Mesenchymal stem cell (in vitro differentiated cells and primary cell): ENCODE measurements at regions not wholly inside any gene's neighbourhood (a gene's known extent, or its start where the extent isn't known, plus 50 kb on each side); places are given as distances from the start of the nearest gene placed in this dataset.
A peak's percentile ranks its signal among the peaks of the same experiment; 100 is the strongest.

ENCODE experiments used
- DNase-seq: peaks from one replicate; pipeline ENCODE4 v3.0.0-alpha.2; 2013
- H2AFZ ChIP-seq: one replicate; pipeline ENCODE4 v1.6.1; 2013; ENCODE audit warnings: low read depth, mild to moderate bottlenecking, control low read depth, inconsistent platforms, low read length, moderate library complexity
- H2AK5ac ChIP-seq: 2 replicates; pipeline ENCODE4 v1.6.1; 2013; ENCODE audit warnings: low read length, moderate library complexity, mild to moderate bottlenecking, inconsistent platforms; ENCODE audit not compliant: severe bottlenecking
- H2BK120ac ChIP-seq: one replicate; pipeline ENCODE4 v1.6.1; 2013; ENCODE audit warnings: low read depth, mild to moderate bottlenecking, inconsistent platforms, low read length, moderate library complexity
- H2BK12ac ChIP-seq, 2 experiments: one replicate each; pipeline ENCODE4 v1.6.1; 2013; ENCODE audit warnings: inconsistent platforms in 2 of 2, low read length in 2 of 2, mild to moderate bottlenecking in 2 of 2, moderate library complexity in 2 of 2, control low read depth in 1 of 2
- H2BK15ac ChIP-seq: one replicate; pipeline ENCODE4 v1.6.1; 2013; ENCODE audit warnings: mild to moderate bottlenecking, low read depth, inconsistent platforms; ENCODE audit not compliant: poor library complexity, severe bottlenecking
- H2BK5ac ChIP-seq: 2 replicates; pipeline ENCODE4 v1.6.1; 2013; ENCODE audit warnings: low read depth, mild to moderate bottlenecking, low read length, control low read depth, inconsistent platforms; ENCODE audit not compliant: poor library complexity, severe bottlenecking
- H3K14ac ChIP-seq, 2 experiments: one replicate each; pipeline ENCODE4 v1.6.1; 2013; ENCODE audit warnings: inconsistent platforms in 2 of 2, low read length in 2 of 2, control low read depth in 1 of 2, mild to moderate bottlenecking in 1 of 2, moderate library complexity in 1 of 2
- H3K18ac ChIP-seq, 2 experiments: one replicate each; pipeline ENCODE4 v1.6.1; 2013; ENCODE audit warnings: inconsistent platforms in 2 of 2, low read length in 2 of 2, control low read depth in 1 of 2, low read depth in 1 of 2, mild to moderate bottlenecking in 1 of 2
- H3K23ac ChIP-seq, 2 experiments: one replicate each; pipeline ENCODE4 v1.6.1; 2013; ENCODE audit warnings: inconsistent platforms in 2 of 2, low read length in 2 of 2, mild to moderate bottlenecking in 2 of 2, moderate library complexity in 2 of 2, control low read depth in 1 of 2
- H3K27ac ChIP-seq: 2 replicates; pipeline ENCODE4 v1.5.1; 2013; ENCODE audit warnings: mild to moderate bottlenecking, moderate library complexity, low read length, control low read depth, inconsistent platforms; ENCODE audit not compliant: poor library complexity, severe bottlenecking
- H3K27me3 ChIP-seq, 2 experiments: 2 replicates each; pipeline versions ENCODE4 v1.6.1 to v1.7.0; 2013; ENCODE audit warnings: low read length in 2 of 2, mild to moderate bottlenecking in 2 of 2, moderate library complexity in 2 of 2, control low read depth in 1 of 2, inconsistent platforms in 1 of 2; ENCODE audit not compliant: control insufficient read depth in 1 of 2, insufficient read depth in 1 of 2
- H3K36me3 ChIP-seq, 2 experiments: 2 replicates each; pipeline versions ENCODE4 v1.6.1 to v1.7.0; 2013; ENCODE audit warnings: low read length in 2 of 2, control low read depth in 1 of 2, inconsistent platforms in 1 of 2, low read depth in 1 of 2, mild to moderate bottlenecking in 1 of 2; ENCODE audit not compliant: insufficient read depth in 2 of 2, control insufficient read depth in 1 of 2
- H3K4ac ChIP-seq, 2 experiments: one replicate each; pipeline ENCODE4 v1.6.1; 2013; ENCODE audit warnings: inconsistent platforms in 2 of 2, low read length in 2 of 2, mild to moderate bottlenecking in 2 of 2, moderate library complexity in 2 of 2, control low read depth in 1 of 2, low read depth in 1 of 2
- H3K4me1 ChIP-seq: 2 replicates; pipeline ENCODE4 v1.6.1; 2013; ENCODE audit warnings: low read depth, low read length, control low read depth; ENCODE audit not compliant: control insufficient read depth, insufficient read depth
- H3K4me2 ChIP-seq: 2 replicates; pipeline ENCODE4 v1.6.1; 2013; ENCODE audit warnings: low read length, mild to moderate bottlenecking, inconsistent platforms; ENCODE audit not compliant: poor library complexity, severe bottlenecking
- H3K4me3 ChIP-seq, 2 experiments: 2 replicates each; pipeline versions ENCODE4 v1.5.1 to v1.7.0; 2013; ENCODE audit warnings: low read length in 2 of 2, mild to moderate bottlenecking in 2 of 2, control low read depth in 1 of 2, low read depth in 1 of 2; ENCODE audit not compliant: insufficient read depth in 1 of 2
- H3K79me1 ChIP-seq: replicated peaks from 2 replicates; pipeline ENCODE4 v1.6.1; 2013; ENCODE audit warnings: mild to moderate bottlenecking, control low read depth, low read length, inconsistent platforms; ENCODE audit not compliant: poor library complexity, severe bottlenecking
- H3K9ac ChIP-seq: 2 replicates; pipeline ENCODE4 v1.7.0; 2013; ENCODE audit warnings: mild to moderate bottlenecking, low read length, moderate library complexity
- H3K9me3 ChIP-seq: 2 replicates; pipeline ENCODE4 v1.7.0; 2013; ENCODE audit warnings: mild to moderate bottlenecking, low read length; ENCODE audit not compliant: control insufficient read depth
- H4K8ac ChIP-seq: one replicate; pipeline ENCODE4 v1.6.1; 2013; ENCODE audit warnings: inconsistent platforms, mild to moderate bottlenecking, low read length, moderate library complexity
- H4K91ac ChIP-seq: one replicate; pipeline ENCODE4 v1.6.1; 2013; ENCODE audit warnings: mild to moderate bottlenecking, low read length, inconsistent platforms
- WGBS: methylation state at CpG from one replicate; pipeline ENCODE4 v1.1.7; 2013; ENCODE audit warnings: mixed read lengths; 5-methylcytosine and 5-hydroxymethylcytosine counted together

GRCh38 chr12:93089805-93090569, 160.9 kb upstream of the EEA1 start:
- Histone ChIP-seq H3K4ac (peak overlapping the region in 1 of 2 experiments; percentile 71), H2AFZ (no peak overlapping the region), H4K91ac (peak overlapping the region; percentile 23), H2BK120ac (no peak overlapping the region), H3K79me1 (no peaks in the 10 kb centered on the region), H3K4me2 (no peak overlapping the region), H2BK12ac (peak overlapping the region; percentile 34 to 94), H4K8ac (peak overlapping the region; percentile 27), H3K9me3 (peaks cover 7% of the 10 kb centered on the region), H2AK5ac (no peak overlapping the region), H3K18ac (peak overlapping the region; percentile 16 to 78), H2BK5ac (no peak overlapping the region), H2BK15ac (no peak overlapping the region), H3K4me3 (no peak overlapping the region), H3K36me3 (no peaks in the 10 kb centered on the region), H3K23ac (no peak overlapping the region), H3K14ac (no peak overlapping the region), H3K27ac (peak overlapping the region; percentile 70), H3K27me3 (no peaks in the 10 kb centered on the region), H3K9ac (no peak overlapping the region), H3K4me1 (peaks cover 5% of the 10 kb centered on the region)
- WGBS = 76% methylated on average over 3 of the region's 5 CpGs
- peak; percentile 89 for DNase-seq

GRCh38 chr12:93090731-93091172, 161.7 kb upstream of the EEA1 start:
- Histone ChIP-seq H2AFZ (no peak overlapping the region), H3K4me1 (peaks cover 5% of the 10 kb centered on the region), H3K18ac (no peak overlapping the region), H3K14ac (no peak overlapping the region), H3K23ac (no peak overlapping the region), H2BK12ac (no peak overlapping the region), H3K9ac (no peak overlapping the region), H3K36me3 (no peaks in the 10 kb centered on the region), H3K27ac (peak overlapping the region; percentile 61), H3K79me1 (no peaks in the 10 kb centered on the region), H2BK120ac (no peak overlapping the region), H4K91ac (peak overlapping the region; percentile 53), H2AK5ac (peak overlapping the region; percentile 83), H3K27me3 (no peaks in the 10 kb centered on the region), H3K9me3 (peaks cover 7% of the 10 kb centered on the region), H3K4me3 (no peak overlapping the region), H2BK15ac (no peak overlapping the region), H2BK5ac (no peak overlapping the region), H3K4ac (no peak overlapping the region), H3K4me2 (no peak overlapping the region), H4K8ac (no peak overlapping the region)
- DNase-seq = peak; percentile 53

GRCh38 chr12:93091886-93092648, 163.0 kb upstream of the EEA1 start:
- Histone ChIP-seq H3K4ac (no peak overlapping the region), H2BK5ac (no peak overlapping the region), H3K14ac (no peak overlapping the region), H3K27ac (no peak overlapping the region), H3K23ac (no peak overlapping the region), H2BK120ac (no peak overlapping the region), H3K4me3 (no peak overlapping the region), H3K79me1 (no peaks in the 10 kb centered on the region), H3K27me3 (no peaks in the 10 kb centered on the region), H3K18ac (no peak overlapping the region), H2AK5ac (peak overlapping the region; percentile 97), H2BK12ac (peak overlapping the region; percentile 75 to 83), H3K4me1 (peaks cover 5% of the 10 kb centered on the region), H3K9me3 (no peaks in the 10 kb centered on the region), H2AFZ (no peak overlapping the region), H4K91ac (no peak overlapping the region), H3K36me3 (no peaks in the 10 kb centered on the region), H3K4me2 (no peak overlapping the region), H3K9ac (no peak overlapping the region), H2BK15ac (no peak overlapping the region), H4K8ac (no peak overlapping the region)
- 97% methylated on average over 6 of the region's 6 CpGs for WGBS
- no peak for DNase-seq

- Histone ChIP-seq H3K27ac (no peak overlapping the region), H3K36me3 (no peaks in the 10 kb centered on the region), H2BK12ac (no peak overlapping the region), H3K9ac (no peak overlapping the region), H4K8ac (no peak overlapping the region), H2BK5ac (no peak overlapping the region), H3K18ac (no peak overlapping the region), H4K91ac (no peak overlapping the region), H3K23ac (no peak overlapping the region), H2BK15ac (no peak overlapping the region), H3K79me1 (no peaks in the 10 kb centered on the region), H2AK5ac (no peak overlapping the region), H2AFZ (no peak overlapping the region), H3K4ac (no peak overlapping the region), H3K14ac (no peak overlapping the region), H2BK120ac (no peak overlapping the region), H3K4me1 (peaks cover 5% of the 10 kb centered on the region), H3K4me3 (no peak overlapping the region), H3K27me3 (no peaks in the 10 kb centered on the region), H3K4me2 (no peak overlapping the region), H3K9me3 (no peaks in the 10 kb centered on the region)
- WGBS = 88% methylated on average over 6 of the region's 6 CpGs
- no peak for DNase-seq
Measured at GRCh38 chr12:93092649-93092945, 163.5 kb upstream of the EEA1 start.
